SJSA1 (cell line): ENCODE measurements at regions not wholly inside any gene's neighbourhood (a gene's known extent, or its start where the extent isn't known, plus 50 kb on each side); places are given as distances from the start of the nearest gene placed in this dataset.
"Not testable (repeated sequence)": the region's sequence is repeated elsewhere in the genome, so short reads cannot be mapped to it uniquely, and the experiment has no call there.

ENCODE experiments used
- DNase-seq, 2 experiments: peaks; one replicate each; pipeline ENCODE4 v3.0.0-alpha.2; 2015 to 2020; ENCODE audit warnings: low spot score in 2 of 2, low read depth in 1 of 2
- H3K27ac ChIP-seq: fragments of 250-450 bp; sonication (Bioruptor Pico); 2 replicates; pipeline ENCODE4 v1.5.1; 2020; ENCODE audit warnings: mild to moderate bottlenecking, moderate library complexity
- H3K27me3 ChIP-seq: fragments of 250-450 bp; sonication (Bioruptor Pico); replicated peaks from 2 replicates; pipeline ENCODE4 v1.5.1; 2020; ENCODE audit warnings: mild to moderate bottlenecking, moderate library complexity
- H3K36me3 ChIP-seq: fragments of 250-450 bp; sonication (Bioruptor Pico); 2 replicates; pipeline ENCODE4 v1.5.1; 2020; ENCODE audit warnings: mild to moderate bottlenecking
- H3K4me1 ChIP-seq: fragments of 250-450 bp; sonication (Bioruptor Pico); replicated peaks from 2 replicates; pipeline ENCODE4 v1.6.1; 2021; ENCODE audit warnings: mild to moderate bottlenecking
- H3K4me3 ChIP-seq: fragments of 250-450 bp; sonication (Bioruptor Pico); 2 replicates; pipeline ENCODE4 v1.5.1; 2020; ENCODE audit warnings: mild to moderate bottlenecking
- H3K9me3 ChIP-seq: fragments of 250-450 bp; sonication (Bioruptor Pico); replicated peaks from 2 replicates; pipeline ENCODE4 v1.5.1; 2020; ENCODE audit warnings: mild to moderate bottlenecking

DNA sequence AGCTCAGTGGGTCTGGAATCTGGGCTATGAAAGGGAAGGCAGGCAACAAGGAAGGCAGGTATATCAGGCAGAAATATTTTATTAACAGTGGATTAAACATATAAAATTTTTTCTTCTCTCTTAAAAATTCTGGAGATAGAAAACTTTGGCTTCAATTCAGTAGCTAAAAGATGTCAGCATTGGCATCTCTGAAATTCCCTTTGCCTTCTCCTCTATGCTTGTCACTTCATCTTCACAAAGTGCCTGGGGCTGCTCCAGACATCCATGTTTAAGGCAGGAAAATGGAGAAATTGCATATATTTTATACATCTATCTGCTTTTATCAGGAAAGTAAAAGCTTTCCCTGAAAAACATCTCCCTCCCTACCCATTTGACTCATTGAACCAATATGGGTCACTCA is 894.1 kb upstream of the API5 start:
- Histone ChIP-seq H3K36me3 (no peaks in the 10 kb centered on the region), H3K27ac (no peak overlapping the region), H3K27me3 (no peaks in the 10 kb centered on the region), H3K4me3 (no peak overlapping the region), H3K4me1 (no peaks in the 10 kb centered on the region), H3K9me3 (0 out of 2 replicates have a peak, but pooled peaks cover 5% of the 10 kb centered on the region)
- no peak for DNase-seq

DNA sequence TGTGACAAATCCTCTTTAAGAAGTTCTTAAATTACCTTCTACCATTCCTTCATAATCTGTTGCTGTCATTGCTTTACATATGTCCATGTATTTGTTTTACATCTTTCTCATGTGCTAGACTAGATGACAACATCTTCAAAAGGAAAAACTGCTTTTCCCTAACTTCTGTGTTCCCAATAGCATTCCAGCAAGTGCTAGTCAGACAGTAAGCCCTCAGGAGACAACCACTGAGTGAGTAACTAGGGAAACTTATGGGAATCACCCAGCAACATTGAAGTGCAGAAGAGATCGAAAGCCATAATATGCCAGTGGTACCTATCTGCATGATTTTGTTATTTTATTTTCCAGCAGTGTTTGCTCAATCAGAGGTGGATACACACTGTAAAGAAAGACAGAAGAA is 889.7 kb upstream of the API5 start:
- Histone ChIP-seq H3K4me1 (no peaks in the 10 kb centered on the region), H3K4me3 (no peak overlapping the region), H3K9me3 (no peaks in the 10 kb centered on the region), H3K27me3 (no peaks in the 10 kb centered on the region), H3K27ac (no peak overlapping the region), H3K36me3 (no peaks in the 10 kb centered on the region)
- no peak for DNase-seq

DNA sequence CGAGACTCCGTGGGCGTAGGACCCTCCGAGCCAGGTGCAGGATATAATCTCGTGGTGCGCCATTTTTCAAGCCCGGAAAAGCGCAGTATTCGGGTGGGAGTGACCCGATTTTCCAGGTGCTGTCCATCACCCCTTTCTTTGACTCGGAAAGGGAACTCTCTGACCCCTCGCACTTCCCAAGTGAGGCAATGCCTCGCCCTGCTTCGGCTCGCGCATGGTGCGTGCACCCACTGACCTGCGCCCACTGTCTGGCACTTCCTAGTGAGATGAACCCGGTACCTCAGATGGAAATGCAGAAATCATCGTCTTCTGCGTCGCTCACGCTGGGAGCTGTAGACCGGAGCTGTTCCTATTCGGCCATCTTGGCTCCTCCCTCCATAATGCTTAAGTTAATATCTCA is 876.9 kb upstream of the API5 start:
- not testable (repeated sequence) for H3K36me3 ChIP-seq, H3K9me3 ChIP-seq, H3K27ac ChIP-seq, H3K4me3 ChIP-seq, H3K27me3 ChIP-seq, H3K4me1 ChIP-seq, DNase-seq

DNA sequence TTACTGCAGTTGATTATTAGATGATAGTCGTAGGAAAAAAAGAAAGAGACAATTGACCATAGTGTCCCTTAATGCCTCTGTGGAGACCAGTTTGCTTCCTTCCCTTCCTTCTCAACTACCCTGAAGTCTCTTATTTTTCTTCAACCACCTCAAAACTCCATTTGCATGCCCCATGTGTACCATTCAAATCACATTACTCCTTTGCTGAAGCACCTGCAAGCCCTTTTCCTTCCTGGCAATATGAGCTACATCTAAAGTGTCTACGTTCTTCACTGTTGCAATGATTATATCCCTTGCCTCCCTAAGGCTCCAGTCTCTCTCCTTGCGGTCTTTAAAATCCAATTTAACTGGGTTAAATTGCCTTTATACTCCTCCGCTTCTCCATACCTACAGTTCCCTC is 867.4 kb upstream of the API5 start:
- H3K4me1 ChIP-seq = no peaks in the 10 kb centered on the region
- DNase-seq = no peak
- peaks cover 4% of the 10 kb centered on the region; the same call in 1 of the 2 replicates for H3K9me3 ChIP-seq
- no peak overlapping the region for H3K27ac ChIP-seq
- H3K4me3 ChIP-seq = no peak overlapping the region
- no peaks in the 10 kb centered on the region for H3K27me3 ChIP-seq
- H3K36me3 ChIP-seq = no peaks in the 10 kb centered on the region

DNA sequence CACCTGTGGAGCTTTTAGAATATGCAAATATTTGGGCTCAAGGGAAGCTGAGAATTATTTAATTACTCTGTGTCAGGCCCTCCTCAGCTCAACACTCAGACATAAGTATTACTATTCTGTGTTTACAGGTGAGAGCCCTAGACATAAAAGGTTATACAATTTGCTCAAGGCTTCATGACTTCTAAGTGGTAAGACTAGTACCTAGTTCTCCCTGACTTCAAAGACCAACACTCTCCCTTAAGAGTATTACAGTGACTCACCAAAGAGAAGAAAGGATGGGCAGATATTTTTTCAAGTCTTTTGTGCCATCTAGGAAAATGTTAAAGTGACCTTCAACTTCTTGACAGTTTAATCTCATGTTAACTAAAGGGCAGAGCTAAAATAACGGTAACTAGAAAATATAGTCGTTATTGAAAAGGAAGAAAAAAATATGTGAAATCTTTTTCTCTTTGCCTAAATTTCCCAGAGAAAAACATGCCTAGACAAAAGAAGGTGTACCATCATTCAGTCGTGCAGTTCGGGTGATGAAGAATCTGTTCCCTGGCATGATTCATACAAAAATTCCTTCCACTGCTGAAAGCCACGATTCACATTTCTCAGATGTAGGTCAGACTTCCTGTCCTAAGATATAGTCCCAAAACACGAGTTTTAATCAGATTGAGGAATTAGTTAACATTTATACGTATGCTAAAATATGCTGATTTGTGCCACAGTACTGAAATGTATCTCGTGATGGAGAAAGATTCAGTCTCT is 849.1 kb upstream of the API5 start:
- no peak overlapping the region for H3K4me3 ChIP-seq
- H3K27ac ChIP-seq = no peak overlapping the region
- H3K27me3 ChIP-seq = no peaks in the 10 kb centered on the region
- H3K36me3 ChIP-seq = no peaks in the 10 kb centered on the region
- no peaks in the 10 kb centered on the region for H3K4me1 ChIP-seq
- no peak for DNase-seq
- H3K9me3 ChIP-seq = no peaks in the 10 kb centered on the region

DNA sequence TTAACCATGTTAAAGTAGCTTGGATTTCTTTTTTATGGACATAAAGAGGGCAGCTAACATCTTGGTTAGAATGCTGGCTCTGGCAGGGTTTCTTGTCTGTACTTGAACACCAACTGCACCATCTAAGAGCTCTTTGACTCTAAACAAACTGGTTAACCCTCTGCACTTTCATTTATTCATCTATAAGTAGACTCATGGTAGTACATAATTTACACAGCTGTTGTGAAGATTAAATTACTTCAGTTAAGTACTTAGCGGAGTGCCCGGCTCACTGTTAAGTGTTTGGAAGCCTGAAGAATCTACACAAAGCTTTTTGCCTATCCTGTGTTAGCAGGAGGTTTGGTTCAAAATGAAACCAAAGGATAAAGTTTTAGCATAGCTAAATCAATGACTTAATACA is 846.2 kb upstream of the API5 start:
- DNase-seq = no peak
- H3K9me3 ChIP-seq = no peaks in the 10 kb centered on the region
- H3K4me3 ChIP-seq = no peak overlapping the region

DNA sequence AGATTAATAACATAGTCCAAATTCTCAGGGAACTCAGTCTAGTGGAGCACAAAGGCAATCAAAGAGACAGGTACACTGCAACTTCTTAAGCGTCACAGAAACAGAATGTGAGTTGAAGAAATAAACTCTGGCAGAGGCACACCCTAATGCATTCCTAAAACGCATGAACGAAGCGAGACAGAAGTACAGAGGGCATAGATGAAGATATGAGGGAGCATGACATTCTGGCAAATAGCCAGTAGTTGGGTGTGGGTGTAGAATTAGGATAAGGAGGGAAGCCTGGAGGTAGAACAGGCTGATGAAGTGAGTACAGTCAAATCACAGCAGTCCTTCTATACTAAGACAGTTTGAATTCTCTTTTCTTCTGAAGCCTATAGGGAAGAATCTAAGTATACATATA is 838.7 kb upstream of the API5 start:
- no peaks in the 10 kb centered on the region for H3K4me1 ChIP-seq
- H3K36me3 ChIP-seq = no peaks in the 10 kb centered on the region
- no peaks in the 10 kb centered on the region for H3K27me3 ChIP-seq
- H3K4me3 ChIP-seq = no peak overlapping the region
- 0 out of 2 replicates have a peak, but pooled peaks cover 8% of the 10 kb centered on the region for H3K9me3 ChIP-seq
- no peak for DNase-seq
- H3K27ac ChIP-seq = no peak overlapping the region

More for the DNA sequence above, 846.2 kb upstream of the API5 start:
- Histone ChIP-seq H3K27ac (no peak overlapping the region), H3K36me3 (no peaks in the 10 kb centered on the region), H3K4me1 (no peaks in the 10 kb centered on the region), H3K27me3 (no peaks in the 10 kb centered on the region)

DNA sequence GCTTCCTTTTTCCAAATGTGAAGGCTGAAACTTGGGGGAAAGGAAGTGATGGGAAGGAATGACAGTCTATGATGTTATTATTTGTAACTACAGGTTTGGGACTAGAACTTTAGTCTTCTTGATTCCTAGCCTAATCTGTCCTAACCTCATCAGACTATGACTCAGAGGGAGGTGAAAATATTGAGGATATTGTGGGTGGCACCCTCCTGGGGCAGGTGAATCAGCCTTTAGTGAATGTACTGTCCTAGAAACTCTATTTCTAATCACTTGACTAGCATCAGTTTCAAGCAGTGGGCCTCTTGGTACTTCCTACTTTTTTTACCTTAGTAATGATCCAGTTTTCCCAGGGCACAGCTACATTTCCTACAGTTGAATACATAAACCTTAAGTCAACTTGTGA is 829.0 kb upstream of the API5 start:
- no peaks in the 10 kb centered on the region for H3K4me1 ChIP-seq
- no peak for DNase-seq
- H3K9me3 ChIP-seq = peaks cover 5% of the 10 kb centered on the region; the same call in 1 of the 2 replicates
- no peaks in the 10 kb centered on the region for H3K36me3 ChIP-seq
- no peak overlapping the region for H3K4me3 ChIP-seq
- H3K27me3 ChIP-seq = no peaks in the 10 kb centered on the region
- no peak overlapping the region for H3K27ac ChIP-seq

DNA sequence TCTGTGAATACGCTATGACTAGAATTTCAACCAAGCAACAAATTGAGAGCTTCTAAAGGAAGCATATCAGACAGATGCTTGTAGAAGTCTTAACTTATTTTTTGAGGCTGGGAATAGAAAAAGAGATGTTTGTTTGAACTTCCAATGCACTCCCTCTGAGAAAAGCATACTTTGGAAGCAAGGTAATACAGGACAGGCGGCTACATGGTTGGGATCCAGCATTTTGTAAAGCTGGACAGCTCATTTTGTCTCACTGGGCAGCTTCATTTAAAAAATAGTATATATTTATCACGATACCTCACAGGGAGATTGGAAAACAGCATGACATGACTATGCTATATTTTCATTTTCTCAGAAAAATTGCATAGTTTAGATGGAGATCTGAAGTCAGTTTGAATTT is 821.3 kb upstream of the API5 start:
- Histone ChIP-seq H3K9me3 (no peaks in the 10 kb centered on the region), H3K27me3 (no peaks in the 10 kb centered on the region), H3K4me3 (no peak overlapping the region), H3K4me1 (no peaks in the 10 kb centered on the region), H3K36me3 (no peaks in the 10 kb centered on the region), H3K27ac (no peak overlapping the region)
- DNase-seq = no peak

DNA sequence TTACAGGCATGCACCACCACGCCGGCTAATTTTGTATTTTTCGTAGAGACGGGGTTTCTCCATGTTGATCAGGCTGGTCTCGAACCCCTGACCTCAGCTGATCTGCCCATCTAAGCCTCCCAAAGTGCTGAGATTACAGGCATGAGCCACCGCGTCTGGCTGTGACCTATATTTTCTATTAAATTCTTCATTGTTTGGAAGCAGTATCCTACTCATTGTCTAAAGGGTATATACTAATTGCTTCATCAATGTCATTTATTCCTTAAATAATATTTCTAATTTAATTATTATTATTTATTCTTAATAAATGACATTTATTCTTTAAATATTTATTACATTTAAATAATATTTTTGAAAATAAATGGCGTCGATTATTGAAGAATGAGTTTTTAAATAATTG is 817.3 kb upstream of the API5 start:
- H3K4me3 ChIP-seq = no peak overlapping the region
- H3K36me3 ChIP-seq = no peaks in the 10 kb centered on the region
- no peak overlapping the region for H3K27ac ChIP-seq
- no peak for DNase-seq
- no peaks in the 10 kb centered on the region for H3K27me3 ChIP-seq
- H3K4me1 ChIP-seq = no peaks in the 10 kb centered on the region
- no peaks in the 10 kb centered on the region for H3K9me3 ChIP-seq

DNA sequence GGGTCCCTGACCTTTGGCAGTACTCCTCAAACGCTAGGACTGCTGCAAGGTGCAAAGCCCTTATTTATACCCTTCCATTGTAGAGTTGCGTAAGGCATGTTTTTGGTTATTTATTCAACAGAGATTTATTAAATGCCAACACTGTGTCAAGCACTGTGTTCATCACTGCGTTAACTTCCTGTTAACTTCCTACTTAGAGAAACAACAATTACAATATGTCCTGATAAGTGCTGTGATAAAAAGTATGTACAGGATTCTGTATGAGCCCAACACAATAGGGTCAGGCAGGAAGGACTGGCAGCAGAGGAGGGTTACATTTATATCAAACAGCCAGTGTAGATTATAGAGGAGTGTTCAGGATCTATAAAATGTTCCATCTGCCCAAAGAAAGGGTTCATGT is 812.8 kb upstream of the API5 start:
- H3K4me1 ChIP-seq = no peaks in the 10 kb centered on the region
- no peaks in the 10 kb centered on the region for H3K9me3 ChIP-seq
- H3K27me3 ChIP-seq = no peaks in the 10 kb centered on the region
- no peak overlapping the region for H3K4me3 ChIP-seq
- DNase-seq = no peak
- no peak overlapping the region for H3K27ac ChIP-seq
- no peaks in the 10 kb centered on the region for H3K36me3 ChIP-seq

DNA sequence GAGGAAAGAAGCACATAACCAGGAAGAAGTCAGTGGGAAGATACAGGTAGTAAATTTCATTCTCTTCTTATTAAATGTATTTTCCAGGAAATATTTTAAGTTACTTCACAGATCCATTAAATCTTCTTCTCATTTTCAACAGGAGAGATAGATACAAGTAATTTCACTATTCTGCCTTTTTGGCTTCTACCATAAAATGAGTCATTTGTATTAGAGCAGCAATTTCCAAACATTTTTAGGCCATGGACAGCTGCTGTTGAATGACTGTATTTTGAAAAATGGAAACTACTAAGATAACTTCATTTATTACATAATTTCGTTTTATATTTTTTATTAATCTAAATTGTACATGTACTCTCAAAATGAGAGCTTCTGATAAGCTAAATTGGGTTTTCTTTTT is 809.6 kb upstream of the API5 start:
- no peaks in the 10 kb centered on the region for H3K4me1 ChIP-seq
- H3K9me3 ChIP-seq = no peaks in the 10 kb centered on the region
- no peak for DNase-seq
- no peaks in the 10 kb centered on the region; the same call in 1 of the 2 replicates for H3K27me3 ChIP-seq
- H3K36me3 ChIP-seq = no peaks in the 10 kb centered on the region
- no peak overlapping the region for H3K27ac ChIP-seq
- no peak overlapping the region for H3K4me3 ChIP-seq

DNA sequence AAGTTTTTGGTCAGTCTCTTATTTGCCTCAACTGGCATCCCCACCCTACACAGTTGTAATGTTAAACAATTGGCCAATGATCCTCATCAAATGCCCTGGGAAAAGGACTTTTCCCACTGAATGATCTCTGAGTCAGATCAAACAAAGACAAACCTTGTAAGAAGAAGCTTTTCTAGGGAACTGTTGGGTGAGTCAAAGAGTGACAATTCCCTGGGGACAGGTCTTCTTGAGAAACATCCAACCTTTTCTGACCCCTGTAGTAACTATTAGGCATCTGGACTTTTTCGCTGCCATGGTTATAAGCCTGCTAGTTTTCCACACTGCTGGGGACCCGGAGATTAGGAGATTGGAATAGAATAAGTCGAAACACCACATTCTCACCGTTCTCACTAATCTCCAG is 789.8 kb upstream of the API5 start:
- Histone ChIP-seq H3K27ac (no peak overlapping the region), H3K36me3 (no peaks in the 10 kb centered on the region), H3K27me3 (no peaks in the 10 kb centered on the region), H3K4me3 (no peak overlapping the region), H3K4me1 (no peaks in the 10 kb centered on the region), H3K9me3 (no peaks in the 10 kb centered on the region)
- DNase-seq = no peak

DNA sequence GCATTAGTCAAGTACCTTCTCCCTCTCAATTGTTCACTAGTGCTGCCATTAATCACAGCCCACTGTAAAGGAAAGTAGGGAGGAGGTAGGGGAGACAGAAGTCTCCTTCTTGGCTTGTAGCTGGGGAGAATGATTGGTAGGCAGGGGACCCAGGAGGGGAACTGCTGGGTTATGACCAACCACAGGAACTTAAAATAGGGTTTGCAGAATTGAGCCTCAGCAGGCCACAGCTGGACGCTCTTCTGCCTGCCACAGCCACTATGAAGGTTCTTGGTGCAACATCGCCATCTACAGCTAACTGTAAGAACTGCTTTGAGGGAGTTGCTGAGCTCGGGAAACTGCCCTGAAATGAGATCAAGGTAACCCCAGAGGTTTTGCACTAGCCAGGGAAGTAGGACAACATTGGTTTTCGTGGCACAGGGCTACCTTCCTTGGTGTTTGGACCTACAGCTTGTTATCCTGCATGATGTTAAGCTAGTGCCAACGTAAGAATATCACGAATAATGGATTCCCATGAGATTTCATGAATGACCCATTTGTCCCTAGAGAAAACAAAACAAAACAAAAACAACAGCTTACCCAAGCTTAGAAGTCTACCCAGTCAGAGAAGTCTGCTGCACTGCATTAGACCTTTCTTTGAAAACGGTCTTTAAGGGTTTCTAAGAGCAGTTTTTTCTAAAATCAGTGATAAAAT is 787.1 kb upstream of the API5 start:
- peak; percentile 52 to 59 for DNase-seq
- Histone ChIP-seq H3K27ac (no peak overlapping the region), H3K27me3 (no peaks in the 10 kb centered on the region), H3K9me3 (no peaks in the 10 kb centered on the region), H3K36me3 (no peaks in the 10 kb centered on the region), H3K4me1 (no peaks in the 10 kb centered on the region), H3K4me3 (no peak overlapping the region)
